HG03196 (cell line): ENCODE measurements at regions not wholly inside any gene's neighbourhood (a gene's known extent, or its start where the extent isn't known, plus 50 kb on each side); places are given as distances from the start of the nearest gene placed in this dataset.

Experiments
- ATAC-seq: cut with Tn5 transposase; IDR thresholded peaks from one replicate; pipeline ENCODE4 v1.9.1; 2021; ENCODE audit not compliant: unreplicated experiment

GRCh38 chr16:22757202-22757601 is 56.8 kb upstream of the HS3ST2 start:
- ATAC-seq = no peak

- no peak for ATAC-seq
These were observed 51.5 kb upstream of the HS3ST2 start for GRCh38 chr16:22762486-22762885.

- ATAC-seq = no peak
These were observed 50.4 kb upstream of the HS3ST2 start for GRCh38 chr16:22763437-22764080.
